NOMO-1 (cell line): ENCODE measurements at regions not wholly inside any gene's neighbourhood (a gene's known extent, or its start where the extent isn't known, plus 50 kb on each side); places are given as distances from the start of the nearest gene placed in this dataset.

Experiments
- DNase-seq, 2 experiments: peaks; one replicate each; lab custom pipeline; 2025; ENCODE audit not compliant: unreplicated experiment in 2 of 2; lab: John Stamatoyannopoulos, UW

GRCh38 chr10:105834261-105835059 lies 1193.4 kb downstream of the SORCS3 start:
- no peak for DNase-seq

GRCh38 chr10:105827133-105827532 lies 1186.0 kb downstream of the SORCS3 start:
- DNase-seq, result peak; percentile 84 to 96

DNA sequence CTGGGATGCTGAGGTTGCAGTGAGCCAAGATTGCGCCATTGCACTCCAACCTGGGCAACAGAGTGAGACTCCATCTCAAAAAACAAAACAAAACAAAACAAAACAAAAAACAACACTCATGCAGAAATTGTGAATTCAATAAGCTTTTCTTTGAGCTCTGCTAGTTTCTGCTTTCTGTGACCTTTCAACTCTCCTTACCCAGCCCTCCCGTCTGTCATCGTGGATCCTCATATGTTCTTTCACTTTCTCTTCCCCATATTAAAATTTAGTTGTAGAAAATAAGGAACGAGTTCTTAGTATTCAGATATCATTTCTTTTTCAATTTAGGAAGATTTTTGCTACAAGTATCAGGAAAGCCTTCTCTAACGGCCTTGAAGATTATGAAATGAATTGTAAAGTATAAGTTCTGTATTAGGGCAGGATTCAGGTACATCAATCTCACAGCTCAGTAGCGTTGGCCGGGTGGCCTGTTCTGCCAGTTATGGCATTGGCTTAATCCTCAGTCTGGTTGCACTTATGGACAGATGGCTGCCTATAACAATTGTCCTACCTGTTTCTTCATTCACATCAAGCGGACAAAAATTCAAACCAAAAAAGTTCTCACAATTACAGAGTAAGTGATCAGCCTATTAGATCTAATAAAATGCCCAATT lies 1167.0 kb downstream of the SORCS3 start:
- DNase-seq, result peak; percentile 34 to 90

DNA sequence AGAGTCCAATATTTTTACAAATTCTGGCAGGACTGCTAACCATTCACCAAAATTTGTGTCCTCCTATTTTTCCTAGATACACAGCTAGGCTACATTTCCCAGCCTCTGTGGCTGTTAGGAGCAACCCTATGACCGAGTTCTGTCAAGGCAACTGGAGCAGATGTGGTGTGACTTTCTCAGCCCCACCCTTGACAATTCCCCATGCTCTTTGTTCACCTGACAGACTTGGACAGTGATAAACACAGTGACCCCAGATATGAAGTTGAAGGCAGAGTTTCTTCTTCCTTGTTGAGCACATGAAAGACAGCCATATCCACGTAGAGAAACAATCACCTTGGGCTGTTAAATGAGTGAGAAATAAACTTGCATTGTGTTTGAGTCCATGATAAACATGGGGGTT lies 1162.1 kb downstream of the SORCS3 start:
- no peak for DNase-seq

GRCh38 chr10:105800641-105801040 lies 1159.6 kb downstream of the SORCS3 start:
- no peak for DNase-seq

DNA sequence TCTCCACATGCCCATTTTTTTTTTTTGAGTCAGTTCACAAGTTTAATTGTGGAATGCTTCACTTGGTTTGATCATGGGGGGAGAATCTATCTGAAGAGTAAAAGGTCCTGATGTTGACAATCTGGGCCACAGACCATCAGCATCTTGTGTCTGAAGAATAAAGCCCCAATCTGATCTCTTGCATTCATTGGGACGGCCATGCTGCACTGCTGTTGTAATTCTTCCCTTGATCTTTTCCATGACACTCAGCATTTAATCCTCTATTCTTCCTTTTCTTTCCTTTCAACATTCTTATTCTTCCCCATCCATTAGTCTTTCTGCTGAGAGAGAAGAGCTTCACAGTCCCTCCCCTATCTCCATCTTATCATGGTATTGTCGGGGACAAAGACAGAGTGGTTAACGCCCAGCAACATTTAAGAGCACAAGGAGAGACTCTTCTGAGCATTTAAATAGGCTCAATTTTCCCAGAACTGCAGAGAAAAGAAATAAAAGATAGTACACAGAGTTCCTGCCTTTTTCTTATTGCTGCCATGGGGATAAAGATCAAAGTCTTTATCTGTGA lies 1157.3 kb downstream of the SORCS3 start:
- DNase-seq, result no peak

DNA sequence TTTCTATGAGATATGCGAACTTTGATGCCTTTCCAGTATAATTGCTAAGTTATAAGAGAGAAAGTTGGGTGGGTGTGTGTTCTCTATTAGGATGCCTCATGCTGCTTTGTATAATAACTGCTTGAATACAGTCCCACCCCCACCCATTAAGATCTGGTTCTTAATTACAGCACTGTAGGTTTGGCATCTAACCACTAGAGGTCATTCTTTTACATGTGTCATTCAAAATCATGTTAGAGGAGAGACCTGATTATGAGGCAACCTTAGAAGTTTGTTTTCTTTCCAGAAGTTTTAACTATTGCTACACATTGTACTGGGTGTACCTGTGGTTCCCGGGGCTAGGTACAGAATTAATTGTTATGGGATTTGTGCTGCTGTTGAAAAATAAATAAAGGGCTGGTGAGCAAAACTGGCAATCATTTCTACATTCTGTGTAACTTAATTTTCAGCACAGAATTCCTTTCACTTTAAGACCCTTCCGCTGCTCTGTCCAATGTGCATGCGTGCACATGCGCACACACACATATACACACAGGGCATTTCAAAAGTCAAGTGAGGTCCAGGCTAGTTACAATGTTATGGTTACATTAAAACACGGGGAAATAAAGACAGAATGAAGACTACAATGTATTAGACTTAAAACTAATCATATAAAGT lies 1156.3 kb downstream of the SORCS3 start:
- peak; percentile 10 to 66 for DNase-seq

DNA sequence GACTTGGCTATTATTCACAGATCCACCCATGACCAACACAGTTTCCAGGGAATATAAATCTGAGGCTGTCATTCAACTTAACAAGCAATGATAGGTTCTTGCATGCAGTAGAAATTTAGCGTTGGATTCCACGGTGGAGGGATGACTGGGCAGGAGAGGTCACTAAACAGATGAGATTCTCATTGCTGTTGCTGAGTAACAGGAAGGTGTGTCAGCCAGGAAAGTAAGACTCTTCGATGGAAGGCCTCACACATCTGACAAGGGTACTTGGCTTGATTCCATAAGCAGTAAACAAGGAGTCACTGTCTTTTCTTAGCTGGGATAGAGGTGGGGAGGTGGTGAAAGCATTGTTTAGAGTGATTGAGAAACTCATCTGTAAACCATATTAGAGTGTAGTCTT lies 1152.0 kb downstream of the SORCS3 start:
- no peak for DNase-seq

DNA sequence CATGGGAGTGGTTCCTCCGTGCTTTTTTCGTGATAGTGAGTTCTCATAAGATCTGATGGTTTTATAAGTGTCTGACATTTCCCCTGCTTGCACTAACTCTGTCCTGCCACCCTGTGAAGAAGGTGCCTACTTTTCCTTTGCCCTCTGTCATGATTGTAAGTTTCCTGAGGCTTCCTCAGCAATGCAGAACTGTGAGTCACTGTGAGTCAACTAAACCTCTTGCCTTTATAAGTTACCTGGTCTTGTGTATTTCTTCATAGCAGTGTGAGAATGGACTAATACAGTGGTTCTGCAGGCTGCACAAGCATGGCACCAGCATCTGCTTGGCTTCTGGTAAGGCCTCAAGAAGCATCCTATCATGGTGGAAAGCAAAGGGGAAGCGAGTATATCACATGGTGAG lies 1144.6 kb downstream of the SORCS3 start:
- no peak for DNase-seq

DNA sequence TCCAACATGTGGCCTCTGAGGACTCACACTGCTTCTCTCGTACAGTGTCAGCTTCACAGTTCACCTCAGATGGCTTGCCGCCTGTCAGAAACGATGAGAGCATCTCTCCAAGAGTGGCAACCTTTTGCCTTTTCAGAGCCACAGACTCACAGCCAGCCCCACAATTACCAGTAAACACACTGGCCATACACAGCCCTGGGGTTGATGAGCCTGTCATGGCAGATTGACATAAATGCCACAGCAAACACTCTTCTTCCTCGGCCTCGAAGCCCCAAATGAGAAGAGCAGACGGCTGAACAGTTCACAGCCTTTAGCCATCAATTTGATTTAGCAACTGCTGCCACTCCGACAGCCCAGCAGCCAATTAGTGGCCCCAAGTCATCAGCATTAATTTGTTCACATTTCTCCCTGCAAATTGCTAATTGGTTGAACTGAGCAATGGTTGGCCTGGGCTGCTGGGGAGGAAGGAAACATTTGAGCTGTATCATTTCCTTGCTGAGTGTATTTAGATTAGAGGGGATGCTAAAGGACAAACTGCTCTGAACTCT lies 1142.9 kb downstream of the SORCS3 start:
- no peak for DNase-seq

- no peak for DNase-seq
Measured at GRCh38 chr10:105774881-105775280, 1133.8 kb downstream of the SORCS3 start.

- DNase-seq, result no peak
Measured at GRCh38 chr10:105774351-105774750, 1133.3 kb downstream of the SORCS3 start.

DNA sequence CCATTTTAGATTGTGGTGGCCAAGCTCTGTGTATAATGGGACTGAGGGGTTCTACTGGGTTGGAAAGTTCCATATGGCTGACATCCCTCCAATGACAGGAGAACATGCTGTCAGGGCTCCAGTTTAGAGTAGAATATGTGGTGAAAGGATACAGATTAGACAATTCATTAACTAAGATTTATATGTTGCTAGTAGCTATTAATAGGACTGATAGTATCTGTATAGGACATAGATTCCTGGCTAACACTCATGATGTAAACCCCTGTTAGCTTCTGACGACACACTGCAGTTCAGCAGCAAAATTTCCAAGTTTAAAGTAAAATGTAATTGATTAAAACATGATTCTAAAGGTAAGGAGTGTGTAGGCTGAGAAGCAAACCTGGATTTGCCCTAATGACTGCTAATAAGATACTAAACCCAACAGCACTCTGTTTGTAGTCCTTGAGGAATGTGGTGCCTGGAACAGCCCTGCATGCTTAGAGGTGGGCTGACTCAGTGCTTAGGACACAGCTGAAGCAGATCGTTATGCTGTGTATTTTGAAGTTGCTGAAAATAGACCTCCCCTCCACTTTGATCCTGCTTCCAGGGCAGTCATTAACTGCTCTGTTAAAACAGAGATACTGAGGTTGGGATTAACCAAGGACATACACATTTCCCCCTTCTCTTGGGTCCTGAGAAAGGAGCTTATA lies 1129.6 kb downstream of the SORCS3 start:
- DNase-seq, result no peak

DNA sequence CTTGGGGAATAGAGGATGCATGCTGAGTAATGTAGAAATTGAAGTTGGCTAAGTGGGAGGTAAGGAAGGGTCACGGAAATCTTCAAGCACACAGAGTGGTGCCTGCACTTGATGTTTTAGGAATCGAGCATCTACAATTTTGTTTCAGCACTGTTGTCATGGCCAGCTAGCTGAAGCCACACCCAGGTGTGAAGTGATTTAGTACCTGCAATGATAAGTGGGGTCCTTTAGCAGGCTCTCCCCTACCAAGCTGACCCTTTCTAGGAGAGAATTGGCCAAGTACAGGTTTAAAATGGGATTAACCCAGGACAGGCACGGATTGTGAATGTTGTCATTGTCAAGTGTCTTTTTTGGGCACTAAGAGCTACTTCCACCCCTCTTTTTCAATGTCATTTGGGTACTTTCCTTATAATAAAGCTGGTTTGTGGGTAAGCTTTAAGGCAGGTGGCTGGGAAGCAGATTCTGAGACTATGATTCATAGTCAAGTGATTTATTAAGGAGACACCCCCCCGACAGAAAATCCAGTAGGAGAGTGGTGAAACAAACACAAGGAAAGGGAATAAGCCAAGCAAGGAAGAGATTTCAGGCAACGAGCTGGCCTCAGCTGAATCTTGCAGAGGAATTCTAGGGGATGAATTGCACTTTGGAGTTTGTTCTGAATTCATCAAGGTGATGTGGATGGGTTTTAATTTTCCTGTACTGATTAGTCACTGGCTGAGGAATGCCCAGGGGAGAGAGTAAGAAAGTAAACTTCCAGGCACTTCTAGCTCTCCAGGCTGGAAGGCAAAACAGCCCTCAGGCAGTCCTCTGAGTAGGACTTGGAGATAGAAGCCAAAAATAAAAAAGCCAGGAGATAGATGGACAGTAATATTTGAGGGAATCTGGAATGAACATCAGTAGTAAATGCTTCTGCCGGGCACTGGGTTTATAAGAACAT lies 1128.4 kb downstream of the SORCS3 start:
- DNase-seq, result no peak

- no peak for DNase-seq
Measured at GRCh38 chr10:105763611-105764010, 1122.5 kb downstream of the SORCS3 start.

DNA sequence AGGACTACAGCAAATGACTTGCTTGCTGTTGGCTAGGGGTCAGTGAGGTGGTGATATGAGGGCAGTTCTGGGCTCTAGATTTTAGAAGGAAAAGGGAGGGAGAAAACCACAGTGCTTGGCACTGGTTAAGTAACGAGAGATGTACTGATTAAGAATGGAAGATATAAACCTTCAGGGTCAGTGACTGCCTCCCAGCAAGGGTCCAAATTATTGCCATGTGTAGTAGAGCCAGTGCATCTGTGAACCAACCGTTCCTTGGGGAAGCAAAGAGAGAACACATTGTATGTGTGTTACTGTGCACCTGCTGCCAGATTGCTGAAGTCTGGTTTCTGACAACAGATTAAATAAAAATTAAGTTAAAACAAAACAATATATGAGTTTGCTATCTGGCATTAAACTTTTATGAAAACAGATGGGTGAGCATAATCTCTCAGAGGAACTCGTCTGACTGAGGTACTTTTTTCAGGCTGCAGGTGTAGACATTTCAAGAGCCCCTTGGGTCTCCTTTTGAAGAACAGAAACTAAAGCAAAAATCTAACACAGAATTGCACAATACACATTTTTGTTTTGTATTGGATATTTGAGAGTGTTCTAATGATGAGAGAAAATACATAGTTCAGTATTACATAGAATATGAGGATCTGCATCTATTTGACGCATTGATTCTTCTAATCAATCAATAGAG lies 1120.6 kb downstream of the SORCS3 start:
- DNase-seq, result no peak

GRCh38 chr10:105759669-105760068 lies 1118.6 kb downstream of the SORCS3 start:
- no peak for DNase-seq

GRCh38 chr10:105758209-105758998 lies 1117.3 kb downstream of the SORCS3 start:
- DNase-seq, result no peak
